ENCODE measurements at regions not wholly inside any gene's neighbourhood (a gene's known extent, or its start where the extent isn't known, plus 50 kb on each side); places are given as distances from the start of the nearest gene placed in this dataset.

- DNase-seq: no peak
Observed at GRCh38 chr20:39523405-39523804, 561.3 kb downstream of the DHX35 start.

- DNase-seq: no peak
Observed at GRCh38 chr20:39518654-39519053, 556.5 kb downstream of the DHX35 start.

DNA sequence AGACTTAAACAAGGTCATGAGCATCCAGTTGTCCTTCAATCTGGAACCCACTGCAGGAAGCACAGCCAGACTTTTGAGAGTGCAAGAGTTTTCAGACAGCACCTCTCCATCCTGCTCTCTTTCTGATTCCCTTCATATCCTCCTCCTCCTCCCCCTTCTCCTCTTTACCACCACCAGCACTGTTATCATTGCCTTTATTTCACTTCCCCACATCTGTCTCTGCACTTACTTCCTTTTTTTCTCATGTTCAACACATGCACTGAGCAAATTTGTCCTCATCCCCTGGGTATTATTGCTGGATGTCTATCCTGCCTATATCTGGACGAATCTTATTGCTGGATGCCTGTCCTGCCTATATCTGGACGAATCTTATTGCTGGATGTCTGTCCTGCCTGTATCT, 554.8 kb downstream of the DHX35 start:
- DNase-seq: no peak

DNA sequence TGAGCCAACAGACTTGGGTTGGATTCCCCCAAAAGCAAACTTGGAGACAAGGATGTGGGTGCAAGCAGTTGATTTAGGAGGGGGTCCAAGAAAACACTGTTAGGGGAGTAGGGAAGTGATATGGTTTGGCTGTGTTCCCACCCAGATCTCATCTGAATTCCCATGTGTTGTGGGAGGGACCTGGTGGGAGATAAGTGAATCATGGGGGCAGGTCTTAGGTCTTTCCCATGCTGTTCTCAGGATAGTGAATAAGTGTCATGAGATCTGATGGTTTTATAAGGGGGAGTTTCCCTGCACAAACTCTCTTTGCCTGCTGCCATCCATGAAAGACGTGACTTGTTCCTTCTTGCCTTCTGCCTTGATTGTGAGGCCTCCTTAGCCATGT, 542.6 kb downstream of the DHX35 start:
- DNase-seq: no peak

DNA sequence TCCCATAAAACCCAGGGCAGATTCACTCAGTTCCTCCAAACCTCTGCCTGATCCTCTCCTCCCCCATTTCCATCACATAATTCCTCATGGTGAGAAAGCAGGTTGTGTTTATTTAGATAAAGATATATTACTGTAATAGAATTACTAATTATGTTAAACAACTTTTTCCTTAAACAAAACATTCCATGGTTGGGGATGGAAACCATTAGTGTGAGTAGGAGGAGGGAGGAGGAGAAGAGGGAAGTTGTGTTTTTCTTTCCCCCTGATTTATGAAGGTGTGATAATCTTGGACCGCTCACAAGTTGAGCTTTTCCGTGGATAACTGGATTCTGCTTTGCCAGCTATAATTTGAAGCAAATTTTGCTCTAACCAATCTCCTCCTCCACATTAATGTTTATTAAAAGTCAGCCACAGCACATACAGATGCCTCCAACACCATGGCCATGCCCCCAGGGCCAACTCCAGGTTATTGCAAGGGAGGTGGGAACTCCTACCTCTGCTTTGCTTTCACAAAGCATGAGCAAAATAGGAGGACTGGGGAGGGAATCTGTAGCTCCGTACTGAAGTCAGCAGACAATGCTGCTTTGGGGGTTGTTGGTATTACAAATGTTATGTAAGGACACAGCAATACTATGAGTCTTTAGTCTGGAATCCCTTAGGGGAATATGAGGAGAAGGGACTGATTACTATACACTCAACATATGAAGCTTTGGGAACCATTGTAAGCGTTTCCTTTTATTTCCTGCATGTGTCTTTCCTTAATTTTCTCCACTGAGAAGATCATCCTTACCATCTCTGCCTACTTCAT, 542.0 kb downstream of the DHX35 start:
- DNase-seq: no peak

DNA sequence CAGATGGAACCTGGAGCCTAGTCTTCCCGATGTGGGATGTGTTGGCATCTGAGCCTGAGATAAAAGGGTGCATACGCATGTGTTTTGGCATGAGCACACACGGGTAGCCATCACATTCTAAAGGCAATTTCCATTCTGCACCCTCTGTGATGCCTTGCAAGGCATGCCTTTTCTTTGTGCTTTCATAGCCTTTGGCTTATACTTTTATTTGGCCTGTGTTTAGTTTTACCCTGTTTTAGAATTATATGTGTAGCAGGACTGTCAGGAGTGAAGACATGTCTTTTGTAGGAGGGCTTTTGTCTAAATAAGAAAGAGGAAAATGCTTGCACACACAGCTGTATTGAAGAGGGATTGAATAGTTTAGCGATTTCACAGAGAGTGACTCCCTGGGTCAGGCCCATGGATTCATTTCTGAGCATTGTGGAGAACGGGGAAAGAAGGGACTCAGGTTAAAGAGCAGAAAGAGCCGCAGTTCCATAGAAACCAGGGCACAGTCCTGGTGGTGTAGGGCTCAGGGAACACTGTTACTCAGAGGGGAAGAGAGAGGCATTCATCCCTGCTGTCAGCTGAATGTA, 530.2 kb downstream of the DHX35 start:
- no peak for DNase-seq

- no peak for DNase-seq
Observed at GRCh38 chr20:39491711-39492110, 529.6 kb downstream of the DHX35 start.

GRCh38 chr20:39489986-39490560, 527.9 kb downstream of the DHX35 start:
- no peak for DNase-seq

DNA sequence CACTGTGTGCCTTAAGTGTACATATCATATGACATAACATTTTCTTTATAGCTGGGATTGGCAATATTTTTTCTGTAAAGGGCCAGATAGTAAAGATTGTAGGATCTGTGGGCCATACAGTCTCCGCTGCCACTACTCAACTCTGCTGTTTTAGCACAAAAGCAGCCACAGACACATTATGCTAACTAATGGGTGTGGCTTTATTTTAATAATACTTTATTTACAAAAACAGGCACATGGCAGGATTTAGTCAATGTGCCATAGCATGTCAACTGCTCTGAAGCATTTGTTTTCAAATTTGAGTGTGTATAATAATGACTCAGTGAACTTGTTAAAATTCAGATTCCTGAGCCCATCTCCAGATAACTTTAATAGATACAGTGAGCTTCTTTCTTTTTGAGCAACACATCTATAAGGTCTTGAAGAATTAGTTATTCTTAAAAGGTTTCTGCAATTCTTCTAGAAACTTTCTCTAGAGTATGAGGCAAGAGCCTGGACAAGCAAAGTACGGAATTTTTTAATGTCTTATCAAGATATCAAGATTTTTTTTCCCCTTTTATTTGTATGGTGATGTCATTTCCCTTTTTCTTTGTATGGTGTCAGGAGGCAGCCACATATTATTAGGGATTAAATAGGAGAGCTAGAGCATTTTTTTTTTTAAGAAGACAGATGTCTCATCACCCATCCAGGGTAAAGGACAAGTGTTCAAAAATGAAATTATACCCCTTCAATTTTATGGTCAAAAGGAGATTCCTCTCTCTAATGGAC, 518.3 kb downstream of the DHX35 start:
- no peak for DNase-seq

DNA sequence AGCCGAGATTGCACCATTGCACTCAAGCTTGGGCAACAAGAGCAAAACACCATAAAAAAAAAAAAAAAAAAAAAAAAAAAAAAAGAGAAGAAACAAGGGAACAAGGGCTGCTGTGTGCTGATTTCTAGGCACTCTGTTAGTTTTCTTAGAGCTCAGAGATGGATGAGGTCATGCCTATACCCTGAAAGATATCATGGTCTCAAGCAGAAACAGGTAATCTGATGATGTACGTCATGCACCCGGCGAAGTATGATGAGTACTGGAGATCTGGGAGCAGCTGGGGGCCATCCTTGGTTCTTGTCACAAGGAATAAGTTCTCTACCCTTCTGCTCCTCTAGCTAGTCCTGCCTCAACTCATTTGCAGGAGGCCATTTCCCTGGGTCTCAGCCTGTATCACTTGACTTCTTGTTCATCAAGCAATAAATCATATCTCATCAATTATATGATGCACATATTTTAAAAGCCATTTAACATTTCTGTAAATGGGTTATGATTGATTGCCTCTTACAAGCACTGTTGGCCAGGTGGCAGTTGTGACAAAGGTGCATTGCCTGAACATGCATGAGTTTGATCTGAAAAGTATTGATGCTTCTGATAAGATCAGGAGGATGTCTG, 517.2 kb downstream of the DHX35 start:
- peak; percentile 24 for DNase-seq

DNA sequence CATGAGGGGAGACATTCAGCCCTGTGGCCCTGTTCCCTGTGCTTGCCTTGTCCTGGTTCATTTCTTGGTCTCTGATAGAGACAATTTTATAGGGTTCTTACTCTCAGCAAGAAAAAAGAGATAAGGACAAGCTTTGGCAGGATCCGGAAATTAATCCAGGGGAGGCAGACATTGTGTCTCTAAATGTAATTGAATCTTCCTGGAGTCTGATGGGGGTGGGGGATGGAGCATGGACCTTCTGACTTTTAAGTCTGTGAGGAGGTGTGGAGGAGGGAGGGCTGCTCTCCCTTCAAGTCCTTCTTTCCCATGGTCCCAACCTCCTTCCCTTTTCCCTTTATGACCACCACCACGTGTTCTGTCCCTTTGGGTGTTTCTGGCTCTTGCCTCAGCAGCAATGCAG, 512.7 kb downstream of the DHX35 start:
- DNase-seq: no peak

GRCh38 chr20:39473536-39473935, 511.4 kb downstream of the DHX35 start:
- DNase-seq: no peak

DNA sequence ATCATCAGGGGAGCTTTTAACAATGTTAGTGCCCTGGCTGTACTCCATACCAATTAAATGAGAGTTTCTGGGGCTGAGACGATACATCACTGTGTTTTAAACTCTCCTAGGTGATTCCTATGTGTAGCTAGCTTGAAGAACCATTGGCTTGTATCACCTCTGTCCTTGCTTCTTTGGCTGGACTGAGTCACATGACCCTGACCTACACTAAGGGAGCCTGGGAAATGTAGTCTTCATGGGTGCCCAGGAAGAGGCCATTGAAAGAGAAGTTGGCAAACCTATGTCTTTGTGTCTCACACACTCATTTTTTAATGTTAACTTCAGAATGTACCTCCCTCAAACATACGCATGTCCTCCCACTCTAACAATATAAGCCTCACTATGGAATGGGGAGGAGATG, 506.6 kb downstream of the DHX35 start:
- no peak for DNase-seq

- DNase-seq: no peak
Observed at GRCh38 chr20:39464238-39464637, 502.1 kb downstream of the DHX35 start.

- no peak for DNase-seq
Observed at GRCh38 chr20:39462416-39462945, 500.3 kb downstream of the DHX35 start.

DNA sequence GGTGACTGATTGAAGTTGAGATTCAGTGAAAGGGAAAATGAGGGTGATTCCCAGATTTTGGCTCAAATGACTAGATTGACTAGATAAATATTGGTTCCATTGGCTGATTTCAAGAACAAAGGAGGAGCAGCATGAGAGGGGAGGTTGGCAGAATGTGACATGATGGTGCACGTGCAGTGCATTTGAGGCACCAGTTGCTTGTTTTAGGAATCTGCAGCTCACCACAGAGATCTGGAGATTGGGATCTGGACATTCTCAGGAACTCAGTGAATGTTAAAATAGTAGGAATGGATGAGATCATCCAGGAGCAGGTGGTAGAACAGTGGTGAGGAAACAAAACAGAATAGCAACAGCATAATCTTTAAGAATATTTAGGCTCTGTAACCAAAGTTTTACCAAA, 496.3 kb downstream of the DHX35 start:
- DNase-seq: no peak

DNA sequence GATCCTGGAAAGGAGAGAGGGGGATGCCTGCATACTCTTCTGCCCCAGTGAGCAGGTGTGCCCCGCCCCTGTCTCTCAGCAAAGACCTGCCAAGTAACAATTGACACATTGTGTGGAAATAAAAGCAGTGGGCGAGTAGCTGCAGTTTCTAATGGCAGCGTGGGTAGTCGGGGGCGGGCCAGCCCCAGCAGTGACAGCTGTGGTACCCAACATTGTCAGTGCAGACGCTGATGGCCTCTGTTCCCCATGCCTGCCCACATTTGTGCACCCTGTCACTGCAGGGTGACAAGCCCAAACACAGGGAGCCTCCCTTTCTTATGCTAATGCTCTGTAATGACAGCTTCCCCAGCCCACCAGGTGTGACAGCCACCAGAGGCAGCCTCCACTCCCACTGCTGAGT, 491.7 kb downstream of the DHX35 start:
- no peak for DNase-seq

DNA sequence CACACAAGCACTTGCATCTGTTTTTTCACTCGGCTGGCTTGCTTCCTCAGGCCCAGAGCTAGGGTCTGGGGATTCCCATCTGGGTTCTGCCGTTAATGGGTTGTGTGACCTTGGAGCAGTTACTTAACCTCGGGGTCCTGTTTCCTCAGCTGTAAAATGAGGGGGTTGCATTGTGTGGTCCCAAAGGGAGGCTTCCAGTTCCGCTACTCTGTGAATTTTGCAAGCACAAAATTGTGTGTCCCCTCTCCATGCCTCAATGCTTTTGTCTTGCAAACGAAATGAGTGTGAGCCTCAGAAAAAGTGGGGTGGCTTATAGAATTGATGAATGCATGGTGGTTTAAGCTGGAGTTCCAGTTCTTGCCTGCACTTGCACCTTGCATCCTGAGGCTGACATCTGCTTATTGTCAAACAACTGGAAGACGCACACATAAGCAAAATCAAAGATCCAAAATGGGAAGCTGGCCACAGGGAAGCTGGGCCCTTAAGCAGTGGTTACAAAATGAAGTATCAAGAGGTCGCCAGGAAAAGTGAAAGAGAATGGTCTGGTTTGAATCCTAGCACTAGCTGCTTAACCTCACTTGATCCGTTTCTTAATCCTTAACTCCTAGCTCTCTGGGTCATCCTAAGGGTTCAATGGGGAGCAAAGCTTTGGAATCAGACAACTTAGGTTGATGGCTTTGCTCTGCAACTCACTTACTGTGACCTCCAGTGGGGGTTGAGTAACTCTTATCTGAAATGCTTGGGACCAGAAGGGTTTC, 490.6 kb downstream of the DHX35 start:
- no peak for DNase-seq

GRCh38 chr20:39451386-39451785, 489.2 kb downstream of the DHX35 start:
- no peak for DNase-seq

- no peak for DNase-seq
Observed at GRCh38 chr20:39446397-39446796, 484.3 kb downstream of the DHX35 start.

DNA sequence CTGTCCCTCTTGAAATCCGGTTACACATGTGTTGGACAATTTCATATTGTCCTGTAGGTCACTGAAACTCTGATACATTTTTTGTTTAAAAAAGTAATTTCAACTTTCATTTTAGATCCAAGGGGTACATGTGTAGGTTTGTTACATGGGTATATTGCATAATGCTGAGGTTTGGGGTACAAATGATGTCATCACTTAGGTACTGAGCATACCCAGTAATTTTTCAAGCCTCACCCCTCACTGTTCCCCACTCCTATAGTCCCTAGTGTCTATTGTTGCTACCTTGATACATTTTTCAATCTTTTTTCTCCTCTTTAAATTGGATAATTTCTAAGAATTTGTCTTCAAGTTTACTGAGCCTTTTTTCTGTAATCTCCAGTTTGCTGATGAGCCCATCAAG, 483.0 kb downstream of the DHX35 start:
- no peak for DNase-seq

- no peak for DNase-seq
Observed at GRCh38 chr20:39433466-39433865, 471.3 kb downstream of the DHX35 start.

Measured in NCI-H1105 (cell line).